K562 (cell line): ENCODE measurements at regions not wholly inside any gene's neighbourhood (a gene's known extent, or its start where the extent isn't known, plus 50 kb on each side); places are given as distances from the start of the nearest gene placed in this dataset.

Experiments
- ATAC-seq: fragments of 200-7000 bp; cut with Tn5 transposase; 3 replicates; pipeline ENCODE4 v1.9.1; 2020; ENCODE audit warnings: moderate library complexity
- BruUV-seq: library from RNA; stranded (reverse); fragments of 400-500 nt; replicated peaks from 2 replicates; lab custom pipeline; 2021; lab: Mats Ljungman, UMichigan
- CTCF ChIA-PET: fragments of 300-600 bp; formaldehyde crosslinking; extraction: SDS; loops from one replicate; lab custom pipeline; 2021; ENCODE audit warnings: low intra/inter-chr PET ratio; lab: Yijun Ruan, JAX
- POLR2A ChIA-PET: fragments of 300-600, 350-650 bp; sonication (Branson Sonifier 250); formaldehyde crosslinking; extraction: SDS; loops from one replicate; lab custom pipeline; 2021; ENCODE audit warnings: antibody characterized with exemption, inconsistent platforms; lab: Yijun Ruan, JAX
- DNase-seq, 4 experiments: peaks; one replicate each; pipeline versions ENCODE4 v3.0.0 to v3.0.0-alpha.2; 2011 to 2018; ENCODE audit warnings: low spot score in 3 of 4, mixed read lengths in 3 of 4; ENCODE audit errors: extremely low read depth in 1 of 4
- FAIRE-seq: peaks from 2 replicates; lab custom pipeline; 2011; peaks lifted over from hg19 to GRCh38; lab: Jason Lieb, UNC
- H2AFZ ChIP-seq: 2 replicates; pipeline ENCODE4 v1.6.0; 2011; ENCODE audit warnings: low read depth, low read length, control low read depth, inconsistent platforms
- H3K27ac ChIP-seq: fragments of 200-600 bp; 3 replicates; pipeline ENCODE4 v1.8.0; 2011; ENCODE audit warnings: low read depth, mild to moderate bottlenecking, control low read depth, inconsistent platforms, low read length, moderate library complexity, mixed read lengths; ENCODE audit errors: extremely low read depth
- H3K27me3 ChIP-seq, 2 experiments: fragments of 300-600 bp in 1 of 2; 2 replicates in 1 of 2; 3 replicates in 1 of 2; pipeline versions ENCODE4 v1.6.0 to v1.8.0; 2011; ENCODE audit warnings: inconsistent platforms in 2 of 2, low read length in 2 of 2, mild to moderate bottlenecking in 1 of 2, mixed read lengths in 1 of 2, moderate library complexity in 1 of 2; ENCODE audit not compliant: control insufficient read depth in 2 of 2, insufficient read depth in 2 of 2
- H3K36me3 ChIP-seq: fragments of 300-600 bp; 3 replicates; pipeline ENCODE4 v1.8.0; 2011; ENCODE audit warnings: mild to moderate bottlenecking, low read length, inconsistent platforms; ENCODE audit not compliant: control insufficient read depth, insufficient read depth
- H3K4me1 ChIP-seq, 2 experiments: fragments of 200-600 bp in 1 of 2; replicated peaks in 1 of 2; 2 replicates in 1 of 2; 3 replicates in 1 of 2; pipeline versions ENCODE4 v1.5.1 to v1.8.0; 2011; ENCODE audit warnings: inconsistent platforms in 2 of 2, low read length in 2 of 2, mild to moderate bottlenecking in 1 of 2, mixed read lengths in 1 of 2, moderate library complexity in 1 of 2; ENCODE audit not compliant: control insufficient read depth in 2 of 2, insufficient read depth in 2 of 2
- H3K4me2 ChIP-seq: 2 replicates; pipeline ENCODE4 v1.6.1; 2011; ENCODE audit warnings: low read length, control low read depth, inconsistent platforms, mixed read lengths; ENCODE audit not compliant: insufficient read depth
- H3K4me3 ChIP-seq: fragments of 200-600 bp; sonication (generic), shearing (Covaris generic); 2 replicates; pipeline ENCODE4 v1.5.1; 2016; ENCODE audit warnings: control low read depth, inconsistent platforms
- H3K79me2 ChIP-seq: fragments of 200-600 bp; 3 replicates; pipeline ENCODE4 v1.8.0; 2011; ENCODE audit warnings: low read length, inconsistent platforms; ENCODE audit not compliant: control insufficient read depth, insufficient read depth
- H3K9ac ChIP-seq, 2 experiments: 2 replicates each; pipeline versions ENCODE4 v1.6.0 to v1.6.1; 2011; ENCODE audit warnings: low read depth in 2 of 2, low read length in 2 of 2, control low read depth in 1 of 2, inconsistent platforms in 1 of 2, mild to moderate bottlenecking in 1 of 2, mixed read lengths in 1 of 2; ENCODE audit not compliant: insufficient read depth in 1 of 2
- H3K9me1 ChIP-seq: one replicate; pipeline ENCODE4 v1.6.0; 2011; ENCODE audit warnings: inconsistent platforms, mild to moderate bottlenecking, low read length, moderate library complexity; ENCODE audit not compliant: control insufficient read depth, insufficient read depth
- H3K9me3 ChIP-seq: replicated peaks from 2 replicates; pipeline ENCODE4 v1.5.1; 2011; ENCODE audit warnings: low read depth, low read length, inconsistent platforms; ENCODE audit not compliant: control insufficient read depth, insufficient read depth
- H4K20me1 ChIP-seq: replicated peaks from 2 replicates; pipeline ENCODE4 v1.6.1; 2011; ENCODE audit warnings: low read length, inconsistent platforms, mixed read lengths; ENCODE audit not compliant: control insufficient read depth, insufficient read depth
- FOXP1 ChIP-seq: sonication (generic); formaldehyde crosslinking; IDR thresholded peaks from 2 replicates; pipeline ENCODE4 v1.8.0; 2022; ENCODE audit warnings: mild to moderate bottlenecking, missing genetic modification reagents
- KLF1 ChIP-seq: fragments of 450-650 bp; IDR thresholded peaks from 2 replicates; pipeline ENCODE4 v1.6.1; 2016; ENCODE audit warnings: missing genetic modification characterization, missing compliant biosample characterization
- MED1 ChIP-seq: sonication (generic); formaldehyde crosslinking; IDR thresholded peaks from 2 replicates; pipeline ENCODE4 v1.8.1; 2023; ENCODE audit warnings: missing genetic modification reagents, borderline replicate concordance
- MIER1 ChIP-seq: fragments of 450-650 bp; IDR thresholded peaks from 2 replicates; pipeline ENCODE4 v1.6.1; 2016; ENCODE audit warnings: antibody characterized with exemption, mild to moderate bottlenecking, low read depth
- NBN ChIP-seq: fragments of 450-650 bp; IDR thresholded peaks from 2 replicates; pipeline ENCODE4 v1.6.1; 2016; ENCODE audit warnings: low read depth, mild to moderate bottlenecking
- NFIX ChIP-seq: fragments of 250-450 bp; sonication (Bioruptor Pico); IDR thresholded peaks from 2 replicates; pipeline ENCODE4 v1.4.0; 2020; ENCODE audit warnings: low read depth, mild to moderate bottlenecking, moderate library complexity
- RBM39 ChIP-seq: fragments of 200-400 bp; formaldehyde crosslinking; optimal IDR thresholded peaks from 2 replicates; pipeline ENCODE3; 2018; ENCODE audit warnings: low read depth, low read length
- SMARCE1 ChIP-seq: fragments of 450-650 bp; IDR thresholded peaks from 2 replicates; pipeline ENCODE4 v1.7.1; 2016; ENCODE audit warnings: mild to moderate bottlenecking
- SMC3 ChIP-seq: conservative IDR thresholded peaks from 2 replicates; pipeline ENCODE4 v1.6.1; 2011; ENCODE audit warnings: low read depth, low read length, improper control_type of control experiment; ENCODE audit not compliant: insufficient read depth
- ZNF354B ChIP-seq: fragments of 250-450 bp; sonication (Bioruptor Pico); IDR thresholded peaks from 2 replicates; pipeline ENCODE4 v1.4.0; 2020
- ZNF717 ChIP-seq: fragments of 250-450 bp; sonication (Bioruptor Pico); IDR thresholded peaks from 2 replicates; pipeline ENCODE4 v1.5.0; 2021
- ZZZ3 ChIP-seq: fragments of 450-650 bp; IDR thresholded peaks from 2 replicates; pipeline ENCODE4 v1.6.1; 2016; ENCODE audit warnings: antibody characterized with exemption, mild to moderate bottlenecking, moderate library complexity
- WGBS: fragments of 100-300 bp; shearing (Covaris generic); methylation state at CpG from one replicate; pipeline ENCODE4 v1.1.6; 2016; ENCODE audit warnings: low coverage, mixed read lengths; ENCODE audit not compliant: insufficient coverage; ENCODE audit errors: missing lambda C conversion rate; 5-methylcytosine and 5-hydroxymethylcytosine counted together
- in situ Hi-C: fragments of 300-500 bp; cut with MboI; formaldehyde crosslinking; loops from 4 replicates; pipeline ENCODE4 v1.15.0; 2018; ENCODE audit warnings: inconsistent platforms, mixed read lengths
- intact Hi-C: fragments of 100-400 bp; cut with micrococcal nuclease; formaldehyde crosslinking; loops from 2 replicates; pipeline ENCODE4 v1.14.2; 2022
- TF ChIP-seq, protein P1 (sequence below): sonication (generic); formaldehyde crosslinking; IDR thresholded peaks from 2 replicates; pipeline ENCODE4 v1.8.0; 2022; ENCODE audit warnings: mild to moderate bottlenecking, missing genetic modification reagents

DNA sequence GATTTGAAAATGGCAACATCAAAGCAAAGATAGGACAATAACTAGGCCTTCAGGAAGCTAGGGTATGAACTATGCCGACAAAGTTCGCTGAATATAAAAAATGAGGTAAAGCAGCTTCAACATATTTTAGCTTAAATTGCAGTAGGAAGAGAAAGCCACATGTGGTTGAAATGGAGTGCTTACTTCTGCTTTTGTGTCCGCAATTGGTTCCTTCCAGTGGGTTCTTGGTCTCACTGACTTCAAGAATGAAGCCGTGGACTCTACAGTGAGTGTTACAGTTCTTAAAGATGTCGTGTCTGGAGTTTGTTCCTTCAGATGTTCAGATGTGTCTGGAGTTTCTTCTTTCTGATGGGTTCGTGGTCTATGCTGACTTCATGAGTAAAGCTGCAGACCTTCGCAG lies 95.2 kb downstream of the APTX start:
- POLR2A ChIA-PET: interaction anchor here (0.7 kb wide), 1 partner anchor 394 kb away, joined by 5 read pairs; no protein-coding TSS in a partner anchor
- H3K9me3 ChIP-seq: no peaks in the 10 kb centered on the region
- H3K9me1 ChIP-seq: no peaks in the 10 kb centered on the region
- WGBS: 48% methylated on average over 6 of the region's 7 CpGs
- FAIRE-seq (no peak), ATAC-seq (no peak), DNase-seq (no peak)
- BruUV-seq: no TSS peak
- no peak for TF ChIP-seq SMC3
- TF ChIP-seq ZZZ3: no peak
- no peak for TF ChIP-seq FOXP1 (CRISPR knock-in tag)
- TF ChIP-seq MIER1: no peak
- TF ChIP-seq NBN: no peak
- no peak overlapping the region for H2AFZ ChIP-seq
- no peaks in the 10 kb centered on the region for H3K27me3 ChIP-seq
- H3K4me1 ChIP-seq: no peaks in the 10 kb centered on the region; a peak in 1 of 5 replicates
- H3K27ac ChIP-seq: no peak overlapping the region
- CTCF ChIA-PET: no interaction called here
- H3K9ac ChIP-seq: no peak overlapping the region
- in situ Hi-C loops: no loop called here
- no peaks in the 10 kb centered on the region for H3K36me3 ChIP-seq
- H3K4me2 ChIP-seq: no peak overlapping the region
- no peaks in the 10 kb centered on the region for H4K20me1 ChIP-seq
- intact Hi-C loops: no loop called here
- no peak overlapping the region for H3K4me3 ChIP-seq
- no peaks in the 10 kb centered on the region for H3K79me2 ChIP-seq

DNA sequence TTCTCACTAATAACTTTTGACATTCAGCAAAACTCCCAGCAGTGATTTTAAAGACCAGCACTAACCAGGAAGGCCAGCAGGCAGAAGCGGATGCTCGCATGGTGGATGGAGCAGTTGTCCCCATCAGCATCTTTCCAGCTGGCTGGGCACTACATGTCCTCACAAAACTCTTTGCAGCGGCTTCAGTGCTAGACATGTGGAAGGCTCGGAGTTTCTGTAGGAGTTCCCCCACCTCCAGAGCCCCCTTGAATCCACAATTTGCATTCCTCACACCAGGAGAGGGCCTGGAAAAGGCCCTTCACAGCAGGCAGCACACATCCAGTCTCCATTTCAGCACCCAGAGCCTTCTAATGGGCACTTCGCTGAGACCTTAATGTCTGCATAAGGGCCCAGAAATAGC lies 85.6 kb downstream of the APTX start:
- Histone ChIP-seq H3K4me2 (no peak overlapping the region), H3K27me3 (no peaks in the 10 kb centered on the region), H3K9me3 (no peaks in the 10 kb centered on the region), H3K9me1 (no peaks in the 10 kb centered on the region), H3K4me1 (no peaks in the 10 kb centered on the region), H3K27ac (no peak overlapping the region), H3K9ac (no peak overlapping the region), H3K4me3 (no peak overlapping the region), H2AFZ (no peak overlapping the region), H3K36me3 (no peaks in the 10 kb centered on the region), H4K20me1 (no peaks in the 10 kb centered on the region), H3K79me2 (no peaks in the 10 kb centered on the region)
- TF ChIP-seq RBM39: no peak
- TF ChIP-seq ZNF354B: no peak
- no peak for TF ChIP-seq NFIX (CRISPR knock-in tag)
- TF ChIP-seq, protein P1, sequence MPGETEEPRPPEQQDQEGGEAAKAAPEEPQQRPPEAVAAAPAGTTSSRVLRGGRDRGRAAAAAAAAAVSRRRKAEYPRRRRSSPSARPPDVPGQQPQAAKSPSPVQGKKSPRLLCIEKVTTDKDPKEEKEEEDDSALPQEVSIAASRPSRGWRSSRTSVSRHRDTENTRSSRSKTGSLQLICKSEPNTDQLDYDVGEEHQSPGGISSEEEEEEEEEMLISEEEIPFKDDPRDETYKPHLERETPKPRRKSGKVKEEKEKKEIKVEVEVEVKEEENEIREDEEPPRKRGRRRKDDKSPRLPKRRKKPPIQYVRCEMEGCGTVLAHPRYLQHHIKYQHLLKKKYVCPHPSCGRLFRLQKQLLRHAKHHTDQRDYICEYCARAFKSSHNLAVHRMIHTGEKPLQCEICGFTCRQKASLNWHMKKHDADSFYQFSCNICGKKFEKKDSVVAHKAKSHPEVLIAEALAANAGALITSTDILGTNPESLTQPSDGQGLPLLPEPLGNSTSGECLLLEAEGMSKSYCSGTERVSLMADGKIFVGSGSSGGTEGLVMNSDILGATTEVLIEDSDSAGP (CRISPR knock-in tag): no peak
- no peak for TF ChIP-seq ZNF717 (CRISPR knock-in tag)
- TF ChIP-seq MED1 (CRISPR knock-in tag): no peak
- TF ChIP-seq KLF1 (tag): no peak
- no peak for TF ChIP-seq SMARCE1
- no TSS peak for BruUV-seq
- FAIRE-seq (no peak), ATAC-seq (no peak), DNase-seq (no peak)
- in situ Hi-C loops (no loop called here), intact Hi-C loops (no loop called here)
- WGBS: 50% methylated on average over 5 of the region's 5 CpGs
- CTCF ChIA-PET: no interaction called here
- POLR2A ChIA-PET: no interaction called here
